HG03159 (cell line): ENCODE measurements at regions not wholly inside any gene's neighbourhood (a gene's known extent, or its start where the extent isn't known, plus 50 kb on each side); places are given as distances from the start of the nearest gene placed in this dataset.
"Not testable (repeated sequence)": the region's sequence is repeated elsewhere in the genome, so short reads cannot be mapped to it uniquely, and the experiment has no call there.

Source experiments
- ATAC-seq: cut with Tn5 transposase; IDR thresholded peaks from one replicate; pipeline ENCODE4 v1.9.1; 2021; ENCODE audit warnings: mild to moderate bottlenecking, moderate library complexity; ENCODE audit not compliant: unreplicated experiment

GRCh38 chrX:63470506-63470905, 119.4 kb upstream of the SPIN4 start:
- ATAC-seq, result no peak

- no peak for ATAC-seq
Observed at GRCh38 chrX:63466690-63467089, 115.6 kb upstream of the SPIN4 start.

DNA sequence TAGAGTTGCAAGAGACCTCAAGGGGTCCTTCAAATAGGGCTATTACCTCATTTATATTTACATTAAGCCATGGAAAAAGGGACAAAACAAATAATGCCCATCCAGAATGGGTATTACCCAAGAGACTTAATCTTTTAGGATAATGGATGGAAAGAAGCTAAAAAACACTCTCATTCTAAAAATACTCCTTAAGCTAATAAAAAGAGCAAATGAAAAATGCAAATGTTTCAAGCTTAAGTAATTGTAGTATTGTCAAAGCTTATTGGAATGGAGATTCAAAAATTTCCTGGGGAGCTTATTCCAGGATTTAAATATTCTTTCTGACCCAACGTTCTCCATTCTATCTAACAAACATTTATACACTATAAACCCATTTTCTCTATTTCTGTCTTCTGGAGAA, 107.8 kb upstream of the SPIN4 start:
- ATAC-seq, result no peak

DNA sequence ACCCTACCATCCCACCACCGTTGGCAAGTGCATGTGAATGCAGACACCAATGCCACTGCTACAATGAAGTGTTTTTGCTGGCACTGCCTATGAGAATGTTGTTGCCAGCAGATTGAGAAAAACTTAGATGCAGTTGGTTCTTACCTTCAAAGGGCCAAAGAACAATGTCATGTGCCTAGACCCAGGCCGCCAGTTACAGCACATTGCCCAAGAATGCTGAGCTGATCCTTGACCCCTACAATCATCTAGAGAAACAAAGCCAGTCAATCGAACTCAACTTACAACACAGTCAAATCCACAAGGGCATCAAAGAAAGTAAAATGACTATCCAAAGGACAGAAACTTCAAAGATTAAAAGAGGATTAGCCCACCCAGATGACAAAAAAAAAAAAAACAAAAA, 102.4 kb upstream of the SPIN4 start:
- ATAC-seq, result no peak

DNA sequence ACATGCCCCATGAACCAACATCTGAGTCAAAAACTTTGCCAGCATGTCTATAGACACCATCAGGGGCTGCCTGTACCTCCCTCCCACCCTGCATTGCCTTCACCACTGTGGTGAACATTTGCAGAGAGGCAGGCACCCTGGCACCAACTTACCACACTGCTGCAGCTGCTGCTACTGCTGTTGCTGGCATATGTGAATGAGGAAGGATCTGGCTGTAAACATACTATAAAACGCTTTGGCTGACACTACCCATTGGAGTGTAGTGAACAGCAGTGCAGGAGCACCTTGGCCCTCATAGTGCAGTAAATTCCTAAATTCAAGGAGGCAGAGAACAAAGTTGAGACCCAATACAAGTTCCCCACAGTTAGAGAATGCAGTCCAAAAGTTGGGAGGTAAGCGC, 90.6 kb upstream of the SPIN4 start:
- no peak for ATAC-seq

DNA sequence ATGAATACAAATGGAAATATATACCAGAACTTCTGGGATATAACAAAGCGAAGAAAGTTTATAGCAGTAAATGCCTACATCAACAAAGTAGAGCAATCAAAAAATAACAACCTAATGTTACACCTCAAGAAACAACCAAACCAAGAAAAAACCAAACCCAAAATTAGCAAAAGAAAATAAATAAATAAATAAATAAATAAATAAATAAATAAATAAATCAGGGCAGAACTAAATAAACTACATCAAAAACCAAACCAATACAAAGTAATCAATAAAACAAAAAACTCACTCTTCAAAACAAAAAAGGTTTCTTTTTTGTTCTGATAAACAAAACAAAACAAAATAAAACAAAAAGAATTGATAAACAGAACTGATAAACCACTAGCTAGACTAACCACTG, 88.4 kb upstream of the SPIN4 start:
- ATAC-seq, result no peak

GRCh38 chrX:63436865-63437264, 85.7 kb upstream of the SPIN4 start:
- no peak for ATAC-seq

DNA sequence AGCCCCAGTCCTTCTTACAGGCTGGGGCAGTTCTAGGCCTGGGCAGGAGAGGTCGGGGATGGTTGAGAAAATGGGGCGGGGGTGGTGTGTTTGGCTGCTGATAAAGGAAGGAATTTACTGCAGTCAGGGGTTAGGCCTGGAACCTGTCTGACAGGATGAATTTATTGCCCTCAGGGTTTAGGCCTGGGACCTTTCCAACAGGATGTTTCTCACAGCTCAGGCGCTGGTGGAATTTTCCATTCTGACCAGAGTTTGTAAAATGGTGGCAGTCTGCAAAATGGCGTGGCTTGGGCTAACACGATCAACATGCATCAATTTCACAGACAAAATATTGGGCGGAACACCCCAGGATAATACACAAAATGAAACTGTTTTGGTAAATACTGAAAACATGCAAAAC, 83.5 kb upstream of the SPIN4 start:
- no peak for ATAC-seq

GRCh38 chrX:63434206-63434605, 83.1 kb upstream of the SPIN4 start:
- no peak for ATAC-seq

DNA sequence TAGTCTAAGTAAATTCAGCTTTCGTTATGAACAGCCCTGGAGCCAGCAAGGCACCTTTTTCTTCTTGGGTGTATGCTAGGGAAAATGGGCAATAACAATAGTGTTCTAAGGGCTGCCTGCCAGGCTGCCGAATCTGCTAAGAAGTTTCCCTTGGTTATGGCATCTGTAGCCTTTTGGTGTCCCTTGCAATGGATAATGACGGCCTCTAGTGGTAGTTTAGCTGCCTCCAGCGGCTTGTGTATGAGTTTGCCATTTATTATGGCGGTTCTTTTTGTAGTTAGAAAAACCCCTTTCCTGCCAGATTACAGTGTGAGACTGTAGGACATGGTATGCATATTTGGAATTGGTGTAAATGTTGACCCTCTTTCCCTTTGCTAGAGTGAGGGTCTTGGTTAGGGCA, 78.9 kb upstream of the SPIN4 start:
- no peak for ATAC-seq

- no peak for ATAC-seq
Observed at GRCh38 chrX:63428348-63428747, 77.2 kb upstream of the SPIN4 start.

GRCh38 chrX:63426519-63426918, 75.4 kb upstream of the SPIN4 start:
- no peak for ATAC-seq

DNA sequence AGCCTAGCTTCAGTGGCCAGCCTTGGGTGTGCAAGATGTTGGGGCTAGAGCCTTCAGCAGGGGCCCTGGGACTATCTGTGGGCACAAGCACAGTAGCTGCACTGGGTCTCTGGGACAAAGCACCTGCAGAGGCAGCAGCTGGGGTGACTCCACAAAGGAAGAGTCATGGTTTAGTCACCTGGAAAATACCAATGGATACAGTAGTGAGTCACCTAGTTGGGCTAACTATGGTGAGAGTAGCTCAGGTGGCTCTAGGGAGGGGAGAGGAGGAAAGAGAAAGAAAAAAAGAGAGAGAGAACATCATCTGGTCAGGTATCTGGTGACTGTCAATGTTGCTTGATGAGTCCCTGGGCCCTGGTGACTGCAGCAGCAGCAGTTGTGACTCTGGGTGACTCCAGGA, 72.9 kb upstream of the SPIN4 start:
- ATAC-seq, result no peak

DNA sequence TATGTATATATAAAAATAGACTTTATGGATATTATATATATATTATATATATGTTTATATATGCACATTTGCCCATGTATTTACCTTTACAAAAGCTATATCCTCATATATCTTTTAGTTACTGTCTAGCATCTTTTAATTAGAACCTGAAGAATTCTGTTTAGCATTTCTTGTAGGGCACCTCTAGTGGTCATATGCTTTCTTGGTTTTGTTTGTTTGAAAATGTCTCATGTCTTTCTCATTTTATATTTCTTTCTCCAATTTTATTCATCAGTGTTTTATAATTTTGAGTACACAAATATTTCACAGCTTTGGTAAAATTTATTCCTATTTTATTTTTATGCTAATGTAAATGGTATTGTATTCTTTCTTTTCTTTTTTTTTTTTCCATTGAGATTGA, 70.3 kb upstream of the SPIN4 start:
- ATAC-seq, result no peak

DNA sequence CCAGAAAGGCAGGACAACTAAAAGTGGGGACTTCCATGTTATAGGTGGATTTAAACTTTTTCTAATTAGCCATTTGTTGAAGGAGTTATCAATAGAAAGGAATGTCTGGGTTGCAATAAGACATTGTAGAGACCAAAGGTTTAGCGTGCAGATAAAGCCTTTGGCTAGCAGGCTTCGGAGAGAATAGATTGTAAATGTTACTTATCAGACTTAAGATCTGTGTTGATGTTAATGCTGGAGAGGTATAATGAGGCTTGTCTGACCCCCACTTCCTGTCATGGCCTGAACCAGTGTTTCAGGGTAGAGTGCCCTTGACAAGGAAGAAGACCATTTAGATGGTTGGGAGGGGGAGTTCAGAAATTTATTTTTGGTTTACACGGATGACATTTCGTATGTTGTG, 67.1 kb upstream of the SPIN4 start:
- no peak for ATAC-seq

- ATAC-seq, result no peak
Observed at GRCh38 chrX:63417649-63418048, 66.5 kb upstream of the SPIN4 start.

DNA sequence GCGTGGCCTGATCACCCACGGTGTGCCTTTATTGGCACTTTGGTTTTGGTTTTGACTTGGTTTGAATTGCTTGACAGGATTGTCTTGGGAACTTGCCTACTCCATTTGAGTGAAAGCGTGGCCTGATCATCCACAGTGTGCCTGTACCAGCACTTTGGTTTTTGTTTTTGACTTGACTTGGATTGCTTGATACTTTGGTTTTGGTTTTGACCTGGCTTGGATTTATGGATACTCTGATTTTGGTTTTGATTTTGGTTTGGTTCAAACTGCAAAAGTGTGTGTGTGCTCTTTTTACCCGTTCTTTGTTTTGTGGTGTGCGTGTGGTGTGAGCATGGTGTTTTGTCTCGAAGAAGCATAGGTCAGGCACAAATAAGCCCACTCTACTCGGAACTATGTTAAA, 58.8 kb upstream of the SPIN4 start:
- not testable (repeated sequence) for ATAC-seq

DNA sequence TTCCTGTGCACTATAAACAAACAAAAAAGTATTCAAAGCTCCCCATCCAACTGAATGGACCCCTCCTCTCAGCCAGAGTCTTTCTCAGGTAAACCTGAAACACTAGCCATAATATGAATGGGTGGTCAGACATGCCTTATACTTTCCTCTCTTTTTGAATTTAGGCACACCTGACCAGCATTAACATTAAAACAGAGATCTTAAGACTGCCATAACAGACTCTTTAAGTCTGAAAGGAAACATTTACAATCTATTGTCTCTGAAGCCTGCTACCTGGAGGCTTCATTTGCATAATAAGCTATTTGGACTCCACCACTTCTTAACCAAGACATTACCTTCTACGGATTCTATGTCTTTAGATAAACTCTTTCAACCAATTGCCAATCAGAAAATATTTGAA, 56.9 kb upstream of the SPIN4 start:
- no peak for ATAC-seq

GRCh38 chrX:63404332-63404731, 53.2 kb upstream of the SPIN4 start:
- ATAC-seq, result no peak

GRCh38 chrX:63402106-63402505, 51.0 kb upstream of the SPIN4 start:
- ATAC-seq, result no peak
